GM18951 (cell line): ENCODE measurements at regions not wholly inside any gene's neighbourhood (a gene's known extent, or its start where the extent isn't known, plus 50 kb on each side); places are given as distances from the start of the nearest gene placed in this dataset.

Source experiments
- POLR2A ChIP-seq: IDR thresholded peaks from 4 replicates; pipeline ENCODE4 v1.6.1; 2011; ENCODE audit warnings: mild to moderate bottlenecking; ENCODE audit not compliant: insufficient read length, insufficient read depth; ENCODE audit errors: extremely low read depth
- in situ Hi-C: fragments of 300-500 bp; cut with MboI; formaldehyde crosslinking; loops from one replicate; pipeline ENCODE4 v1.12.0; 2022; ENCODE audit warnings: low sequenced_read_pairs, mixed read lengths, inconsistent platforms; ENCODE audit not compliant: unreplicated experiment

- in situ Hi-C loops = no loop called here
- no peak for TF ChIP-seq POLR2A
Observed at GRCh38 chr15:31555022-31555421, 228.4 kb downstream of the KLF13 start.

- no peak for TF ChIP-seq POLR2A
- in situ Hi-C loops = no loop called here
Observed at GRCh38 chr15:31556494-31557150, 230.0 kb downstream of the KLF13 start.

GRCh38 chr15:31557899-31558298, 231.3 kb downstream of the KLF13 start:
- in situ Hi-C loops = no loop called here

GRCh38 chr15:31558840-31559239, 232.2 kb downstream of the KLF13 start:
- in situ Hi-C loops = no loop called here
- TF ChIP-seq POLR2A = no peak

More at GRCh38 chr15:31557899-31558298, 231.3 kb downstream of the KLF13 start:
- no peak for TF ChIP-seq POLR2A

GRCh38 chr15:31559786-31560185, 233.2 kb downstream of the KLF13 start:
- in situ Hi-C loops = no loop called here
- TF ChIP-seq POLR2A = no peak

GRCh38 chr15:31560643-31561042, 234.0 kb downstream of the KLF13 start:
- in situ Hi-C loops = no loop called here
- no peak for TF ChIP-seq POLR2A

- TF ChIP-seq POLR2A = no peak
- in situ Hi-C loops = no loop called here
Observed at GRCh38 chr15:31561156-31561555, 234.5 kb downstream of the KLF13 start.

- in situ Hi-C loops = no loop called here
- no peak for TF ChIP-seq POLR2A
Observed at GRCh38 chr15:31563001-31563400, 236.4 kb downstream of the KLF13 start.

- in situ Hi-C loops = no loop called here
- TF ChIP-seq POLR2A = no peak
Observed at GRCh38 chr15:31563421-31563820, 236.8 kb downstream of the KLF13 start.

GRCh38 chr15:31567861-31568260, 241.2 kb downstream of the KLF13 start:
- no peak for TF ChIP-seq POLR2A
- in situ Hi-C loops = no loop called here

- in situ Hi-C loops = no loop called here
Observed at GRCh38 chr15:31569836-31570235, 243.2 kb downstream of the KLF13 start.

GRCh38 chr15:31570591-31570990, 244.0 kb downstream of the KLF13 start:
- TF ChIP-seq POLR2A = no peak
- in situ Hi-C loops = no loop called here

More at GRCh38 chr15:31569836-31570235, 243.2 kb downstream of the KLF13 start:
- no peak for TF ChIP-seq POLR2A

- TF ChIP-seq POLR2A = no peak
- in situ Hi-C loops = no loop called here
Observed at GRCh38 chr15:31571676-31572075, 245.0 kb downstream of the KLF13 start.

GRCh38 chr15:31573759-31574158, 247.1 kb downstream of the KLF13 start:
- no peak for TF ChIP-seq POLR2A
- in situ Hi-C loops = no loop called here
